SK-N-SH treated with all-trans-retinoic acid at 6 μM for 48 hours (cell line): ENCODE measurements at regions not wholly inside any gene's neighbourhood (a gene's known extent, or its start where the extent isn't known, plus 50 kb on each side); places are given as distances from the start of the nearest gene placed in this dataset.

Experiments
- ARNTL ChIP-seq: fragments of 450-650 bp; formaldehyde crosslinking; IDR thresholded peaks from 2 replicates; pipeline ENCODE4 v1.5.0; 2020; ENCODE audit warnings: low read depth, mild to moderate bottlenecking, moderate library complexity, borderline replicate concordance
- RARB ChIP-seq: fragments of 250-450 bp; sonication (Bioruptor Pico); IDR thresholded peaks from 2 replicates; pipeline ENCODE4 v1.8.0; 2021; ENCODE audit warnings: mild to moderate bottlenecking, moderate library complexity
- ZFP30 ChIP-seq: fragments of 450-650 bp; formaldehyde crosslinking; IDR thresholded peaks from 2 replicates; pipeline ENCODE4 v1.5.0; 2022; ENCODE audit warnings: mild to moderate bottlenecking, moderate library complexity
- ZNF8 ChIP-seq: fragments of 450-650 bp; formaldehyde crosslinking; IDR thresholded peaks from 2 replicates; pipeline ENCODE4 v1.5.0; 2020; ENCODE audit warnings: mild to moderate bottlenecking, moderate library complexity
- TF ChIP-seq, protein P1 (sequence below): fragments of 250-450 bp; sonication (Bioruptor Pico); IDR thresholded peaks from 2 replicates; pipeline ENCODE4 v1.5.1; 2021; ENCODE audit warnings: mild to moderate bottlenecking, moderate library complexity
- TF ChIP-seq, protein P2 (sequence below): fragments of 250-450 bp; sonication (Bioruptor Pico); IDR thresholded peaks from 2 replicates; pipeline ENCODE4 v1.8.0; 2020; ENCODE audit warnings: mild to moderate bottlenecking, moderate library complexity, borderline replicate concordance

DNA sequence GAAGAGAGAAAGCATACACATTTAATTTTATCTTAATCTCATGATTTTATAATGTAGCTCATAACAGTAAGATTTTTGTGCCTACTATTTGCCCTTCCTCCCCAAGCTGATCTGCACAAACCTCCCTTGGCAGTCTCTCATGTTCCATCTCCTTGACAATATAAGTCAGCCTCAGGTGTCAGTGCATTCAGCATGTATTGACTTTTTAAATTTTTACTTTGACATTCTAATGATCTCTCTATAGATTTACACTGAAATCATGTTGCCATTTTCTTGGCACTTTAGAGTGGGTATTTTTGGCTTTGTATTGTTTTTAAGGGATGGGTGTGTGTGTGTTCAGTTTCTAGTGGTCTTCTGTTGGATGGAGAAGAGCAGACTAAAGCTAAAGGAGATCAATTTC lies 505.3 kb upstream of the CPEB2 start:
- TF ChIP-seq, protein P1, sequence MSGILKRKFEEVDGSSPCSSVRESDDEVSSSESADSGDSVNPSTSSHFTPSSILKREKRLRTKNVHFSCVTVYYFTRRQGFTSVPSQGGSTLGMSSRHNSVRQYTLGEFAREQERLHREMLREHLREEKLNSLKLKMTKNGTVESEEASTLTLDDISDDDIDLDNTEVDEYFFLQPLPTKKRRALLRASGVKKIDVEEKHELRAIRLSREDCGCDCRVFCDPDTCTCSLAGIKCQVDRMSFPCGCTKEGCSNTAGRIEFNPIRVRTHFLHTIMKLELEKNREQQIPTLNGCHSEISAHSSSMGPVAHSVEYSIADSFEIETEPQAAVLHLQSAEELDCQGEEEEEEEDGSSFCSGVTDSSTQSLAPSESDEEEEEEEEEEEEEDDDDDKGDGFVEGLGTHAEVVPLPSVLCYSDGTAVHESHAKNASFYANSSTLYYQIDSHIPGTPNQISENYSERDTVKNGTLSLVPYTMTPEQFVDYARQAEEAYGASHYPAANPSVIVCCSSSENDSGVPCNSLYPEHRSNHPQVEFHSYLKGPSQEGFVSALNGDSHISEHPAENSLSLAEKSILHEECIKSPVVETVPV (CRISPR knock-in tag) = no peak
- TF ChIP-seq ZNF8 (CRISPR knock-in tag) (no peak), RARB (CRISPR knock-in tag) (no peak), ZFP30 (no peak), ARNTL (CRISPR knock-in tag) (no peak)
- TF ChIP-seq, protein P2, sequence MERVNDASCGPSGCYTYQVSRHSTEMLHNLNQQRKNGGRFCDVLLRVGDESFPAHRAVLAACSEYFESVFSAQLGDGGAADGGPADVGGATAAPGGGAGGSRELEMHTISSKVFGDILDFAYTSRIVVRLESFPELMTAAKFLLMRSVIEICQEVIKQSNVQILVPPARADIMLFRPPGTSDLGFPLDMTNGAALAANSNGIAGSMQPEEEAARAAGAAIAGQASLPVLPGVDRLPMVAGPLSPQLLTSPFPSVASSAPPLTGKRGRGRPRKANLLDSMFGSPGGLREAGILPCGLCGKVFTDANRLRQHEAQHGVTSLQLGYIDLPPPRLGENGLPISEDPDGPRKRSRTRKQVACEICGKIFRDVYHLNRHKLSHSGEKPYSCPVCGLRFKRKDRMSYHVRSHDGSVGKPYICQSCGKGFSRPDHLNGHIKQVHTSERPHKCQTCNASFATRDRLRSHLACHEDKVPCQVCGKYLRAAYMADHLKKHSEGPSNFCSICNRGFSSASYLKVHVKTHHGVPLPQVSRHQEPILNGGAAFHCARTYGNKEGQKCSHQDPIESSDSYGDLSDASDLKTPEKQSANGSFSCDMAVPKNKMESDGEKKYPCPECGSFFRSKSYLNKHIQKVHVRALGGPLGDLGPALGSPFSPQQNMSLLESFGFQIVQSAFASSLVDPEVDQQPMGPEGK (CRISPR knock-in tag) = no peak
